IMR-90 (cell line): ENCODE measurements at regions not wholly inside any gene's neighbourhood (a gene's known extent, or its start where the extent isn't known, plus 50 kb on each side); places are given as distances from the start of the nearest gene placed in this dataset.

ENCODE experiments used
- CEBPB ChIP-seq: IDR thresholded peaks from 2 replicates; pipeline ENCODE4 v1.6.1; 2012; ENCODE audit warnings: low read depth, low read length, improper control_type of control experiment
- CTCF ChIP-seq: conservative IDR thresholded peaks from 2 replicates; pipeline ENCODE4 v1.5.1; 2012; ENCODE audit warnings: mild to moderate bottlenecking, low read depth, low read length, improper control_type of control experiment
- FOS ChIP-seq: fragments of 150-350 bp; IDR thresholded peaks from 2 replicates; pipeline ENCODE4 v1.6.1; 2016; ENCODE audit warnings: low read depth, low read length
- MXI1 ChIP-seq: IDR thresholded peaks from 2 replicates; pipeline ENCODE4 v1.6.1; 2012; ENCODE audit warnings: low read depth, mild to moderate bottlenecking, low read length, moderate library complexity, borderline replicate concordance
- POLR2A ChIP-seq: IDR thresholded peaks from 2 replicates; pipeline ENCODE4 v1.6.1; 2012; ENCODE audit warnings: mild to moderate bottlenecking, low read depth, low read length
- RFX5 ChIP-seq: IDR thresholded peaks from 2 replicates; pipeline ENCODE4 v1.8.0; 2012; ENCODE audit warnings: low read depth, mild to moderate bottlenecking, low read length, moderate library complexity

GRCh38 chr11:92717240-92717639 is 252.2 kb upstream of the MTNR1B start:
- TF ChIP-seq FOS (no peak), CTCF (no peak), POLR2A (no peak), CEBPB (no peak), MXI1 (no peak), RFX5 (no peak)
